ENCODE measurements at regions not wholly inside any gene's neighbourhood (a gene's known extent, or its start where the extent isn't known, plus 50 kb on each side); places are given as distances from the start of the nearest gene placed in this dataset.

- DNase-seq (ENCODE audit: low read depth) = no peak
- no peak for TF ChIP-seq CTCF (IDR thresholded peaks at IDR 0.05; ENCODE audit: control insufficient read depth, insufficient read depth, low read depth, low read length, missing control alignments)
- no peak overlapping the region for H3K4me3 ChIP-seq (ENCODE audit: control insufficient read depth, low read depth, low read length)
Measured at GRCh38 chr15:95259965-95260364, 1028.6 kb downstream of the MCTP2 start.

GRCh38 chr15:95260856-95261255, 1029.5 kb downstream of the MCTP2 start:
- DNase-seq (ENCODE audit: low read depth) = no peak
- H3K4me3 ChIP-seq (ENCODE audit: control insufficient read depth, low read depth, low read length) = no peak overlapping the region
- no peak for TF ChIP-seq CTCF (IDR thresholded peaks at IDR 0.05; ENCODE audit: control insufficient read depth, insufficient read depth, low read depth, low read length, missing control alignments)

- no peak for DNase-seq (ENCODE audit: low read depth)
- H3K4me3 ChIP-seq (ENCODE audit: control insufficient read depth, low read depth, low read length) = no peak overlapping the region
- TF ChIP-seq CTCF (IDR thresholded peaks at IDR 0.05; ENCODE audit: control insufficient read depth, insufficient read depth, low read depth, low read length, missing control alignments) = no peak
Measured at GRCh38 chr15:95261546-95261945, 1030.2 kb downstream of the MCTP2 start.

- TF ChIP-seq CTCF (IDR thresholded peaks at IDR 0.05; ENCODE audit: control insufficient read depth, insufficient read depth, low read depth, low read length, missing control alignments) = no peak
- DNase-seq (ENCODE audit: low read depth) = no peak
- no peak overlapping the region for H3K4me3 ChIP-seq (ENCODE audit: control insufficient read depth, low read depth, low read length)
Measured at GRCh38 chr15:95261968-95262367, 1030.6 kb downstream of the MCTP2 start.

- no peak for TF ChIP-seq CTCF (IDR thresholded peaks at IDR 0.05; ENCODE audit: control insufficient read depth, insufficient read depth, low read depth, low read length, missing control alignments)
- no peak overlapping the region for H3K4me3 ChIP-seq (ENCODE audit: control insufficient read depth, low read depth, low read length)
- DNase-seq (ENCODE audit: low read depth) = peak; percentile 72
Measured at GRCh38 chr15:95262866-95263564, 1031.7 kb downstream of the MCTP2 start.

- H3K4me3 ChIP-seq (ENCODE audit: control insufficient read depth, low read depth, low read length) = no peak overlapping the region
- no peak for DNase-seq (ENCODE audit: low read depth)
- TF ChIP-seq CTCF (IDR thresholded peaks at IDR 0.05; ENCODE audit: control insufficient read depth, insufficient read depth, low read depth, low read length, missing control alignments) = no peak
Measured at GRCh38 chr15:95263751-95264150, 1032.4 kb downstream of the MCTP2 start.

All from AG09309 (cell line).